ENCODE measurements at regions not wholly inside any gene's neighbourhood (a gene's known extent, or its start where the extent isn't known, plus 50 kb on each side); places are given as distances from the start of the nearest gene placed in this dataset.
"Not testable (repeated sequence)": the region's sequence is repeated elsewhere in the genome, so short reads cannot be mapped to it uniquely, and the experiment has no call there.

DNA sequence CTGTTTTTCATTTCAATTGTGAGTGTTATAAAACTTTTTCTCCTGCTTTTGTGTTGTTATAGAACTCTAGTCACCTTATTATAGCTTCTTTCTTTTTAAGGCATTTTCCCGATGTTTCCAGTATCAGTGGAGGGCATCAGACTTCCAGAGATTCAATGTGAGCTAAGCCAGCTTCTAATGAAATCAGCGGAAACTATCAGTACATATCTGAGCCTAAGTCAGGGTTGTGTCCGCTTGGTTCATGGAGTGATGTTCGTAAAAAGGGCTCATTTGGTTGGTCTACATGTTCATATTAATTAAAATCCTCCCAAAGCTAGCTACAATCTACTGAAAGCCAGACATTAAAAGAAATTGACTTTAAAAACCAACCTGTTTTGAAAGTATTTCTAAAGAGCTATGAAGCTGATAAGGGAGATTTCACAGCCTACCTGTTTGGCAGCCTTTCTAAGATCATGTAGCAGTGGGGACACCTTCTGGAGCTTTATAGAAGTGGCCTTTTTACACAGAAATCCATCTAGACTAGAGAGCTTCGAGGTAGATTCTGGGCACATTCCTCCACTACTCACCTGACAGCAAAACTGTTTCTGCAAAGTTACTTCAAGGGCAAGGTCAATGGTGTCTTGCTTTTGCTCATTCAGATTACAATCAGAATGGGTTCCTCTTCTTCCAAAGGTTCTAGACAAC is 227.1 kb upstream of the NBPF12 start:
- DNase-seq: peak; percentile 45

DNA sequence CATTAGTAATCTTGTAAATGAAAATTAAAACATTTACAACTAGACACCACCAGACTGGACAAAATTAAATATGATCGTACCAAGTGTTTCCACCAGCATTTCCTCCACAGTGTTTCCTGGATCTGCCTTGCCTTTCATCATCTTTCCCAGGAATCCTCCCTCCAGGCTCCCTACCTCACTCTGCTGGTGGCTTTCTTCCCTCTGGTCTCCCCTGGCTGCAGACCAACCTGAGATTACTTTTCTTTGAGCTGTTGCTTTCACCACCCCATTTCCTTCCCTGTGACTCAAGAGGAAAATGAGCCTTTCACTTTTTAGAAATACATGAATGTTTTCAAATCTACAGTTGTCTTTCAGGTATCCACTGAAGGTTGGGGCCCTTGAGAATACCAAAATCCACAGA is 228.8 kb upstream of the NBPF12 start:
- not testable (repeated sequence) for DNase-seq

- not testable (repeated sequence) for DNase-seq
Measured at GRCh38 chr1:146704162-146704724, 233.9 kb upstream of the NBPF12 start.

GRCh38 chr1:146701320-146701719 is 236.8 kb upstream of the NBPF12 start:
- DNase-seq: not testable (repeated sequence)

DNA sequence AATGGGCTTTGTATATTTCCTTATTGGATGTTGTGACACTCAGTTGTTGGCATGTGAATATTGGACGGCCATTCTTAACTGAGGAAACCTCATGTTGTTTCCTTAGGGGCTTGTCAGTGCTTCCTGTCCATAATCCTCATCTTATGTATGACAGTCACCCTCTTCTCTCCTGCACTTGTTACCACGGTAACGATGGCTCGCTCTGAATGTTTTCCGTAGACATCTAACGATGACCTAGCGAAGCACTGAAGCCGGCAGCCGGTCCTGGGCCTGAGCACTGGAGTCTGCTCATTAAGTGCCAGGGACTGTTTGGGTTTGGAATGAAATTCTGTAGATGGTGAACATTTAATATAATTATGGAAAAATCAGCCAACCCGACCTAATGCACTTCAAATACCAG is 242.7 kb upstream of the NBPF12 start:
- not testable (repeated sequence) for DNase-seq

DNA sequence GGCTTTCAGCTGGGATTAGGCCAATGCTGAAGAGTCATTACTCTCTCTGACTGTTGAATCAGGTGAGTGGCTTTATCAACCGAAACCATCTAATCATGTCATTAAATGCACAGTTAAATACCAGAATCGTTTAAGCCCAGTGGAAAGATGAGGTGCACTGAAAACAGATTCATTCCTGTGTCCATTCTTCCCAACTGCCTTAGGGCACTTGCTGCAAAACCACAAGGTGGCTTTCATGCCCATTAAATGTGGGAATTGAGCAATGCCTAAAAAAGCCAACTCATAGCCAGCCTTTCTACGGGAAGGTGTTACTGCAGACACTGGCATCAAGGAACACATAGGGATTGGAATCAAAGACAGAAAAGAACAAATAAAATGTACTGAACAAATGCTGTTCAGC is 246.3 kb upstream of the NBPF12 start:
- DNase-seq: not testable (repeated sequence)

DNA sequence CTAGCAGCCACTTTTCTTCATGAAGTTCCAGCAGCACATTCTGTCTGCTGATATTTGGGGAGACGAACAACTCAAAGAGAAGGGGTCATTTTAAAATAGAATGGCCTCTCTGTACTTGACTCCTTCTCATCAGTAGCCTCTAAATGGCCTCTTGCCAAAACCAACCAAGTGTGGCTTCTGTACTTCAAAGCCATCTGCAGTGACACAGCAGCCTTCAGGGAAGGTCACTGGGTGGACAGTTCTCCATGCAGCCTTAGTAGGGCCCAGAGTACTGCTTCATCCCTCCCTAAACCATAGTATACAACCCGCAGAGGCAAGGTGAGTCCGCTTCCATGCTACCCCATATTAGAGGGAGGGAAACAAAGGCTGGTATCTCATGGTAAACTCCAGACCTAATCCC is 249.2 kb upstream of the NBPF12 start:
- DNase-seq: not testable (repeated sequence)

DNA sequence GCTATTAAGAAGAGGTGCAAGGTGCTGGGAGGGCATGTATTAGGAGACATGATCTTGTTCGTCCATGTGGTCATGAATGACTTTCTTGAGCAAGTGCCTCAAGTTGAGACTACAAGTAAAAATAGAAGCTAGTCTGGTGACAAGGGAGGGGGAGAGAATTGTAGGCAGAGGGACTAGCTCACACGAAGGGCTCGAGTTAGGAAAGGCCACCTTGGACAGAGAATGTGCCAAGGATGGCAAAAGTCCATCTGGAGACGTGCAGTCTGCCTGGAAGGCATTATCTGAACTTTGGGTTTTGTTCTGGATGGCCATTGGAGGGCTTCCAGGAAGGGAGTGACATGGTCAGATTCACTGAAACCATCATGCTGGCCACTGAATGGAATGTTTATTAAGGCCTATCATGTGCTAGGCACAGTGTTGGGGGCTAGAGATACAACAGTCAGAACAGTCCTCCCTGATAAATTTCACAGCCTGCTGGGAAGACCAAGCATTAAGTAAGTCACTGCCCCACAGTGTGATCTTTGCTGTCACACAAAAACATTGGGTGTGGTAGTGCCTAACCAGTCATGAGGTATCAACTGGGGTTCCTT is 251.3 kb upstream of the NBPF12 start:
- DNase-seq: not testable (repeated sequence)

- DNase-seq: not testable (repeated sequence)
Measured at GRCh38 chr1:146683126-146683429, 255.0 kb upstream of the NBPF12 start.

DNA sequence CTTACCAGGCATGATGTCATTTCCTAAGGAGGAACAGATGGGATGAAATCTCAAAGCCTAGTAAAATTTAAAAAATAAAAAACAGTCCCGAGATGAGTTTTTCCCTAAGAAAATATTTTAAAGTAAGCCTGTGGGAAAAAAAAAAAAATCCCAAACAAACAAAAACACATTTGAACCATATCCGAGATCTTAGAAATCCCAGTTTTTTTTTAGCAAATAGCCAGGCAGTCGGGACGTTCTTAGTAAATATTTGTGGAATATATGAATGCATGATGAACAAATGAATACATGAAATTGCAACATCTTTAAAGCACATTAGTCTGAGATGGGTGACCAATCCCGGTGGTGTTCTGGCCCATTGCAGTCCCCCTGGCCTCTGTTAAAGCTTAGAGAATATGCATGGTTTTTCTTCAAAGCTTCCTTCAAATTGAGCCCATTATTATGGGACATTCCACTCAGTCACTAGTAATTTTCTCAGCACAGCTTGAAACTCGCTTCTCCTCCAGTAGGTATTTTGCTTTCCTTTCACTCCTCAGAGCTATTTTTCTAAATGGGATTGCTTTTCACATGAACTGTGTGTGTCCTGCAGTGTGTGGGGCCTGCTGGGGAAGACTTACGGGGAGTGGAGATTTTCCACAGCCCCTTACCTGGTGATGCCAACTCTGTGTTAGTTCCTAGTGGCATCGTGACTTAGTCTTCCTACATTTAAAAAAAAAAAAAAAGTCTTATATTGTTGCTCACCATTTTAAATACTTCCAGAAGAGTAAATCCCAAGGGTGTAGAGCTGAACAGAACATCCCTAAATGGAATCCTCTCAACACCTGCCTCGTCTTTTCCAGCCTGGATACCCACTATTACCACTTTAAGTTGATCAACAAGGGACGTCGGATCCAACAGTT is 255.6 kb upstream of the NBPF12 start:
- DNase-seq: not testable (repeated sequence)

DNA sequence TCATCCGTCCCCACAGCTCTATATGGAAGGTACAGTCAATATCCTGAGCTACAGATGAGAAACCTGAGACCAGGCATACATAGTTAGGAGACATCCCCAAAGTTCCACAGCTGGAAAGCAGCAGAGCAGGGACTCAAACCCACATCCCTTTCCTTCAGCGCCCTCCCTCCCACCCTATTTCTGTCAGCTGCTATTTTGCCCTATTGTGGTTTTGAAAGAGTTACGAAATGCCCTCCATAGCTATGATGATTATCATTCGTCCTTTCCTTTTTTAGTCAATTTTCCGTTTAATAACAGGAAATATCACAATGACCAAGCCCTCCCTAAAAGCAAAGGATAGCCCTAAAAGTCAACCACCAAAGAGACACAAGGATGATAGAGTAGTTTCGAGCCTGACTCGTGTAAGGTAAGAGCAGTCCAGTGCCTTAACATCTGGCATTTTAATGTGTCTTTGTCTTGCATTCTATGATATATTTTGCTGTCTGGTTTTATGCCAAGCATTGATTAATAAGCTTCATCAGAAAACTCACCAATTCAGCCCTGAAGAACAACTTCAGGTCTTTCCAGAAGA is 264.3 kb upstream of the NBPF12 start:
- DNase-seq: not testable (repeated sequence)

GRCh38 chr1:146672608-146673007 is 265.5 kb upstream of the NBPF12 start:
- not testable (repeated sequence) for DNase-seq

GRCh38 chr1:146671588-146671987 is 266.5 kb upstream of the NBPF12 start:
- DNase-seq: not testable (repeated sequence)

DNA sequence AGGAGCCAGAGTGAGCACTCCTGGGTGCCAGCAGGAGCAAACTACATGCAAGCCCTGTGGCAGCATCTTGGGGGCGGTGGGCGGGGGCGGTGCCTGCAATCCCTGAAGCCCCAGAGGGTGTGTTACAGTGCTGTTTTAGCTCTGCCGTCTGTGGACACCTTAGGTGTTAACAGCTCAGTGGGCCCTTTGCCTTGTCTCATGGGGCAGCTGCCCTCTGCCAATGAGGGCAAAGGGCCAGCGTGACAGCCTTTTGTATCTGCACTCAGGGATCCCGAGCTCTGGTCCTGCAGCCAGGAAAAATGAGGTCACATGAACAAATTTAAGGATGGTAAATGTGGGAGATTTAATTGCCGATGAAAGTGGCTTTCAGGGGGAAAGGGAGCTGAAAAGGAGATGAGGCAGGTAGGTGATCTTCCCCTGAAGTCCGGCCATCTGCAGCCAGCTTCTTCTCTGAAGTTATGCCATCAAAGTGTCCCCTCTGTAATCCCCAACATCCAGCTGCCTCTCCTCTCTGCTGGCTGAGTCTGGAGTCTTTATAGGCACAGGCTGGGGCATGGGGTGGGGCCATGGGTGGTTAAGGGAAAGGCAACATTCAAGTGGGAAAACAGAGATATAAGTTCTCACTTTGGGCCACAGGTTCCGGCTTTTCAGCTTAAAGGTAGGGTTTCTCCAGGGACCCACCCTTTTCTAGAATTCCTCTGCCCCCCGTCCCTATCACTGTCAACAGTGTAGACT is 267.1 kb upstream of the NBPF12 start:
- not testable (repeated sequence) for DNase-seq

- not testable (repeated sequence) for DNase-seq
Measured at GRCh38 chr1:146666275-146666674, 271.8 kb upstream of the NBPF12 start.

DNA sequence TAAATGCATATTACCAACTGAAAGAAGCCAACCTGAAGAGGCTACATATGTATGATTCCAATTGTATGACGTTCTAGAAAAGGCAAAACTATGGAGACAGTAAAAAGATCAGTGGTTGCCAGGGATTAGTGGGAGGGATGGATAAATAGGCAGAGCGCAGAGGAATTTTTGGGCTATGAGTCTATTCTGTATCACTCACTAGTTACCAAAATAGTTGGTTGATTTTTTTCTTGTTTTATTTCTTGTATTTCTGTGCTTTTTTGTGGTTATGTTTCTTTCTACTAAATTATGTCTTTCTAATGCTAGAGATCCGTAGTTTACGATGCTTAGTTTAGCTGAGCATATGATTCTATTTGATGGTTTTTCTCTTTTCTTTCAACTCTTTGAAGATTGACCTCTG is 277.9 kb upstream of the NBPF12 start:
- not testable (repeated sequence) for DNase-seq

GRCh38 chr1:146656356-146657060 is 281.6 kb upstream of the NBPF12 start:
- DNase-seq: not testable (repeated sequence)

- not testable (repeated sequence) for DNase-seq
Measured at GRCh38 chr1:146654763-146655162, 283.4 kb upstream of the NBPF12 start.

GRCh38 chr1:146645978-146646604 is 292.0 kb upstream of the NBPF12 start:
- not testable (repeated sequence) for DNase-seq

DNA sequence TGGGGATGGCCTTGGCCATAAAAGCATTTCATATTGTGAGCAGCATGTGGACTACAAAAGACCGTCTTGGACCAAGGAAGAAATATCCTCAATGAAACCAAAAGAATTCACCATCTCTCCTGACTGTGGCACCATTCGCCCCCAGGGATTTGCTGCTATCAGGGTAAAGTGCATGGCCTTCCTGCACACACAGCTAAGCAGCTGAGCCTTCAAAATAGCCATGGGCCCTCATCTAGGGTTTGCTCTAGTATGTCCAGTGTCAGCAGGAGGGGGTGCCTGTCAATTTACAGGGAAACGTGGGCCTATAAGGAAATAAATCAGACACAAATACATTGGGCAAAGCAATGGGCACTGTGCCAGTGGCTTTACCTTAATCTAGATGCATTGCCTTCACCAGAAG is 296.6 kb upstream of the NBPF12 start:
- not testable (repeated sequence) for DNase-seq

DNA sequence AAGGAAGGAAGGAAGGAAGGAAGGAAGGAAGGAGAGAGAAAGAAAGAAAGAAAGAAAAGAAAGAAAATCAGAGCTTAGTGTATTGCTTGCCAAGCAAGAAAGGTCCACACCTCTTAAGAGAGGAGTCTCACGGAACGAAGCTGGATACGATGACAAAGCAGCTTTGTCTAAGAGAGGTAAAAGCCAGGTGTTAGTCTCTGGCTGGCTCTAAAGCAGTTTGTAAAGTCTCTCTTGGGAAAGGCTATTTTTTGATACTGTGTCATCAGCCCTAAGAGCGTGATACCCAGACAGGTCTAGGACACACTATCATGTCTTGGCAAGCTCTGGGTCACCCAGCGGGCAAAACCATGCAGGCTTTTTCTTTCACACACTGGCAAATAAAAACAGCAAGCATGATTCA is 297.5 kb upstream of the NBPF12 start:
- DNase-seq: not testable (repeated sequence)
